HFFc6 (cell line): ENCODE measurements at regions not wholly inside any gene's neighbourhood (a gene's known extent, or its start where the extent isn't known, plus 50 kb on each side); places are given as distances from the start of the nearest gene placed in this dataset.
"Not testable (repeated sequence)": the region's sequence is repeated elsewhere in the genome, so short reads cannot be mapped to it uniquely, and the experiment has no call there.

Source experiments
- DNase-seq: peaks from one replicate; pipeline ENCODE4 v3.0.0-alpha.2; 2018
- H3K27ac Mint-ChIP-seq: 2 replicates; pipeline ENCODE4 v1.8.0; 2020; ENCODE audit warnings: mild to moderate bottlenecking, mixed read lengths
- H3K27me3 Mint-ChIP-seq: 2 replicates; pipeline ENCODE4 v1.8.0; 2021; ENCODE audit warnings: mild to moderate bottlenecking, moderate library complexity, mixed read lengths; ENCODE audit not compliant: insufficient read depth
- H3K36me3 Mint-ChIP-seq: 2 replicates; pipeline ENCODE4 v1.8.0; 2021; ENCODE audit warnings: low read depth, mixed read lengths
- H3K4me1 Mint-ChIP-seq: 2 replicates; pipeline ENCODE4 v1.8.0; 2020; ENCODE audit warnings: low read depth, mixed read lengths
- H3K4me3 Mint-ChIP-seq: 2 replicates; pipeline ENCODE4 v1.8.0; 2020; ENCODE audit warnings: mild to moderate bottlenecking, moderate library complexity, mixed read lengths
- H3K9me3 Mint-ChIP-seq: 2 replicates; pipeline ENCODE4 v1.8.0; 2020; ENCODE audit warnings: mild to moderate bottlenecking, mixed read lengths
- TF ChIP-seq, protein P1 (sequence below): fragments of 200-600 bp; sonication (generic); IDR thresholded peaks from 2 replicates; pipeline ENCODE4 v1.5.0; 2021; ENCODE audit warnings: antibody characterized with exemption, mild to moderate bottlenecking

DNA sequence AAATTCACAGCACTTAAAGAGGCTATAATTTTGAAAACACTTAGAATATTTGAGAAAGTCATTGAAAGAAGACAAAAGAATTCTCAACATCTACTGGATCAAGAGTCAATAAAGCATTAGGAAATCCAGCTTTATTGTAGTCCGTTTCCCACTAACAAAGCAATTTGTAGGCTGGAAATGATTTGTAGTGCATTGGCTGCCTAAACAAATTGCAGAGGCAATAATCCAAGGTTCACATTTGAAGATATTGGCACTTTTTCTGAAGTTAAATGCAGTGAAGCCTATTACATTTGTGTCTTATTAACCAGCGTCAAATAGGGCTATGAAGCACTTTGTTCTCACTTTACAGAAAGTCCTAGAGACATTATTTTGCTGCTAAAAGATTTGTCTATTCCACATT is 848.1 kb upstream of the SLITRK1 start:
- DNase-seq = no peak
- no peak overlapping the region for H3K27ac Mint-ChIP-seq
- TF ChIP-seq, protein P1, sequence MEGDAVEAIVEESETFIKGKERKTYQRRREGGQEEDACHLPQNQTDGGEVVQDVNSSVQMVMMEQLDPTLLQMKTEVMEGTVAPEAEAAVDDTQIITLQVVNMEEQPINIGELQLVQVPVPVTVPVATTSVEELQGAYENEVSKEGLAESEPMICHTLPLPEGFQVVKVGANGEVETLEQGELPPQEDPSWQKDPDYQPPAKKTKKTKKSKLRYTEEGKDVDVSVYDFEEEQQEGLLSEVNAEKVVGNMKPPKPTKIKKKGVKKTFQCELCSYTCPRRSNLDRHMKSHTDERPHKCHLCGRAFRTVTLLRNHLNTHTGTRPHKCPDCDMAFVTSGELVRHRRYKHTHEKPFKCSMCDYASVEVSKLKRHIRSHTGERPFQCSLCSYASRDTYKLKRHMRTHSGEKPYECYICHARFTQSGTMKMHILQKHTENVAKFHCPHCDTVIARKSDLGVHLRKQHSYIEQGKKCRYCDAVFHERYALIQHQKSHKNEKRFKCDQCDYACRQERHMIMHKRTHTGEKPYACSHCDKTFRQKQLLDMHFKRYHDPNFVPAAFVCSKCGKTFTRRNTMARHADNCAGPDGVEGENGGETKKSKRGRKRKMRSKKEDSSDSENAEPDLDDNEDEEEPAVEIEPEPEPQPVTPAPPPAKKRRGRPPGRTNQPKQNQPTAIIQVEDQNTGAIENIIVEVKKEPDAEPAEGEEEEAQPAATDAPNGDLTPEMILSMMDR = no peak
- peaks cover 28% of the 10 kb centered on the region for H3K4me1 Mint-ChIP-seq
- H3K9me3 Mint-ChIP-seq = no peaks in the 10 kb centered on the region
- no peaks in the 10 kb centered on the region; the same call in 1 of the 2 replicates for H3K36me3 Mint-ChIP-seq
- H3K27me3 Mint-ChIP-seq = no peaks in the 10 kb centered on the region
- no peak overlapping the region for H3K4me3 Mint-ChIP-seq

DNA sequence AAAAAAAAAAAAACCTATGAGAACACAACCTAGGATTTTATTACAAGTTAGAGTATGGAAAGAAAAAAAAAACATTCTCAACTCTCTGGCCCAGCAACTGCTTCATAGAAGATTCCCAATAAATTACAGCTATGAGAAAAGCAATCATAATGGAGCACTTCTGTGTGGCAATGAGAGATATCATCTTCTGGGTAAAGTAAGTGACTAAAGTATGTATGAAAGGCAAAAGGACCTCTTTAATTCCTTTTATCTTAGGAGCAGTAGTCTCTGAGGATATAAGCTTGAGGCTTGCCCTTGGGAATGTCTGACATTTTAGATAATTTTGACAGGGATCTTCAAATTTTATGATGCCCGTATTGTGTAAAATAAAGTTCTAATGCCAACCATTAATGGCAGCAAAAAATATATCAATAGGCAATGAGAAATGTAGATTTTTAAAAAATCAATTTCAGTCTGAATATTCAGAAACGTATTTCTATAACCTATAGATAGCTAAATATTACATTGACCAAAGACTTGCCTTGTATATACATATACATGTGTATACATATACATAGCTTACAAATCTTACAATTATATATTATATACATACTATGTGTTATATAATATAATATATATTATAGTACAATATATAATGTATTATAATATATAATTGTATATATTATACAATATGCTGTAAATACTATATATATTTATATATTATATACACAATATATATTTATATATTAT is 823.9 kb upstream of the SLITRK1 start:
- no peak for DNase-seq
- H3K9me3 Mint-ChIP-seq = no peaks in the 10 kb centered on the region
- no peak overlapping the region for H3K27ac Mint-ChIP-seq
- H3K27me3 Mint-ChIP-seq = no peaks in the 10 kb centered on the region
- peaks cover 9% of the 10 kb centered on the region; the same call in 1 of the 2 replicates for H3K36me3 Mint-ChIP-seq
- TF ChIP-seq, protein P1 = no peak
- peaks cover 38% of the 10 kb centered on the region for H3K4me1 Mint-ChIP-seq
- H3K4me3 Mint-ChIP-seq = no peak overlapping the region

DNA sequence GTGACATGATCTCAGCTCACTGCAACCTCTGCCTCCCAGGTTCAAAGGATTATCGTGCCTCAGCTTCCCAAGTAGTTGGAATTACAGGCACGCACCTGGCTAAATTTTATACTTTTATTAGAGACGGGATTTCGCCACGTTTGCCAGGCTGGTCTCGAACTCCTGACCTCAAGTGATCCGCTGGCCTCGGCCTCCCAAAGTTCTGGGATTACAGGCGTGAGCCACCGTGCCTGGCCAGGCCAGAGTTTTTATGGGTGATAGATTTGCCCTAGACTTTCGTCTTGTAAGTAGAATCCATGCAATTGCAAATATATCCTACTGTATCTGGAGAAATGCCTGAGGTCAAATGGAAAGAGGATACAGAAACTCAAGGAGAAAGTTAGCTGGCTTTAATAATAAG is 819.9 kb upstream of the SLITRK1 start:
- no peaks in the 10 kb centered on the region; the same call in 1 of the 2 replicates for H3K9me3 Mint-ChIP-seq
- TF ChIP-seq, protein P1 = no peak
- H3K27ac Mint-ChIP-seq = peak overlapping the region; percentile 2; the same call in 1 of the 2 replicates
- no peak overlapping the region; the same call in 1 of the 2 replicates for H3K4me3 Mint-ChIP-seq
- H3K27me3 Mint-ChIP-seq = no peaks in the 10 kb centered on the region
- peaks cover 42% of the 10 kb centered on the region for H3K4me1 Mint-ChIP-seq
- peaks cover 15% of the 10 kb centered on the region; the same call in 1 of the 2 replicates for H3K36me3 Mint-ChIP-seq
- no peak for DNase-seq

DNA sequence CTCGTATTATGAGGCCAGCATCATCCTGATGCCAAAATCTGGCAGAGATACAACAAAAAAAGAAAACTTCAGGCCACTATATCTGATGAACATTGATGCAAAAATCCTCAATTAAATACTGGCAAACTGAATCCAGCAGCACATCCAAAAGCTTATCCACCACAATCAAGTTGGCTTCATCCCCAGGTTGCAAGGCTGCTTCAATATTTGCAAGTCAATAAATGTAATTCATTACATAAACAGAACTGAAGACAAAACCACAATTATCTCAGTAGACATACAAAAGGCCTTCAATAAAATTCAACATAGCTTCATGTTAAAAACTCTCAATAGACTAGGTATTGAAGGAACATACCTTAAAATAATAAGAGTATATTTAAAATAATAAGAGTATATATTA is 815.3 kb upstream of the SLITRK1 start:
- Mint-ChIP-seq H3K36me3 (peaks cover 14% of the 10 kb centered on the region; the same call in 1 of the 2 replicates), H3K4me1 (peaks cover 20% of the 10 kb centered on the region)
- DNase-seq, H3K4me3 Mint-ChIP-seq, H3K27ac Mint-ChIP-seq, H3K9me3 Mint-ChIP-seq, H3K27me3 Mint-ChIP-seq: not testable (repeated sequence)

DNA sequence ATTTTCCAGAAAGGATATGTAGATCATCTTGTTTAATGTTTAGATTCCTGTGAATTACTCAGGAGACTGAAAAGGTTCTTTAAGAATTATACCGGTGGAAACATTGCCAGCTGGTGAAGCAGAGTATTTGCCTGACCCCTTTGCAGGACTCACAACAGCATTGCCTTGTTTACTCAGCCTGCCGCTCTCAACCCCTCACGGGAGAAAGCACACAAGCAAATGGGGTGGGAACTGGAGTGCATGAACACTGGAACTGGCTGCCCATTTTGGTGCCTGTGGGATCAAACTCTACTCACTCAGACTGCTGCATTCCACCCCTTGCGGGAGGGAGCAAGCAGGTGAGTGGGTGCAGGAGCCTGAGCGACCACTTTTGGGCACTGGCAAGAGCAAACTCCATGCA is 804.7 kb upstream of the SLITRK1 start:
- H3K27me3 Mint-ChIP-seq = no peaks in the 10 kb centered on the region; the same call in 1 of the 2 replicates
- TF ChIP-seq, protein P1 = no peak
- H3K9me3 Mint-ChIP-seq = no peaks in the 10 kb centered on the region
- peaks cover 5% of the 10 kb centered on the region for H3K36me3 Mint-ChIP-seq
- no peak overlapping the region for H3K4me3 Mint-ChIP-seq
- peaks cover 60% of the 10 kb centered on the region for H3K4me1 Mint-ChIP-seq
- DNase-seq = no peak
- peak overlapping the region; percentile 31; the same call in 1 of the 2 replicates for H3K27ac Mint-ChIP-seq

DNA sequence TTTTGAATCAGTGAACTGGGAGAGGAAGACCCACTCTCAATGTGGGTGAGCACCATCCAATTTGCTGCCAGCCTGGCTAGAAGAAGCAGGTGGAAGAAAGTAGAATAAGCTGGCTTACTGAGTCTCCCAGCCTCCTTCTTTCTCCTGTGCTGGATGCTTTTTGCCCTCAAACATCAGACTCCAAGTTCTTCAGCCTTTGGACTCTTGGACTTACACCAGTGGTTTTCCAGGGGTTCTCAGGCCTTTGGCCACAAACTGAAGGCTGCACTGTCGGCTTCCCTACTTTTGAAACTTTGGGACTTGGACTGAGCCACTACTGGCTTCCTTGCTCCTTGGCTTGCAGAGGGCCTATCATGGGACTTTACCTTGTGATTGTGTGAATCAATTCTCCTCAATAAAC is 804.2 kb upstream of the SLITRK1 start:
- H3K36me3 Mint-ChIP-seq = peaks cover 5% of the 10 kb centered on the region
- TF ChIP-seq, protein P1 = no peak
- H3K4me3 Mint-ChIP-seq = no peak overlapping the region
- H3K27me3 Mint-ChIP-seq = no peaks in the 10 kb centered on the region; the same call in 1 of the 2 replicates
- no peaks in the 10 kb centered on the region for H3K9me3 Mint-ChIP-seq
- no peak for DNase-seq
- H3K27ac Mint-ChIP-seq = peak overlapping the region; percentile 31; the same call in 1 of the 2 replicates
- peaks cover 55% of the 10 kb centered on the region for H3K4me1 Mint-ChIP-seq
